SK-MEL-5 (cell line): ENCODE measurements at regions not wholly inside any gene's neighbourhood (a gene's known extent, or its start where the extent isn't known, plus 50 kb on each side); places are given as distances from the start of the nearest gene placed in this dataset.

Experiments used
- DNase-seq: peaks from one replicate; pipeline ENCODE4 v3.0.0-alpha.2; 2016; ENCODE audit warnings: low read depth, low spot score
- in situ Hi-C: cut with HindIII; loops from 2 replicates; pipeline ENCODE4 v1.10.0; 2016; ENCODE audit warnings: low sequenced_read_pairs, high pct_unique_total_duplicates, low pct_unique_long_range_greater_than_20kb

DNA sequence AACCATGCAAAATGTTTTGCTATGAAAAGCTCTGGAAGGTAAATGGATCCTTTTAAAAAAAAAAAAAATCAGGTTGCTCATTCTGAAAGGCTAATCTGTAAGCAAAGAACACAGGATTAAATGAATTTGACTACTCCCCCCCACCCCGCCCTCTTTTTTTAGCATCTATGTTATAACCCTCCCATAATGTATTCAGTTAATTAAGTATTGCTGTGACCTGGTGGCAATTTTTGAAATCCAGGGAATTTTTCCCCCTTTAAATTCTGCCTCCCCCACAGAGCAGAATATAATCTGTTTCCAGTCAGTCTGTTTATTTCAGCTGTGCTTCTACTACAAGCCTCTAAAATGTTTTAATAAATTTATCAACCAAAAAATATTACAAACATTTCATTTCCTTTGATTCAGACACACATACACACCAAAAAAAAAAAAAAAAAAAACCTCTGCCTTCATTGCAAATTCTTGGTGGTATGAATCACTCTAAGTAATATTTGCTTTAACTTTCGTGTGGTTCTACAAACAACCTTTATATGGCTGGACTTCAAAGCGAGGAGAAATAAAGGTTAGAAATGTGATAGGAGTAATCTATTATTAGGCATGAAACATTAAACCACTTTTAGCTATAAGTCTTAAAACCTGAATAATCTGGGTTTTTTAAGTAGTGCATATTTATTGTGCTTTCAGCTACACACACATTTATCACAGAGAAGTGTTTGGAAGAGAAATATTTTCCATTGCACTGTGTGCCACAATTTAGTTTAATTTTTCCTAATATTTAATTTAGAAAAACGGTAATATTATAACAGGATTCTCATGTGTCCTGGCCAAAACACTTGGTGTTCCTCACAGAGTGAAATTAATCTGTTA lies 64.4 kb upstream of the ARID5B start:
- in situ Hi-C loops: no loop called here
- DNase-seq: no peak

DNA sequence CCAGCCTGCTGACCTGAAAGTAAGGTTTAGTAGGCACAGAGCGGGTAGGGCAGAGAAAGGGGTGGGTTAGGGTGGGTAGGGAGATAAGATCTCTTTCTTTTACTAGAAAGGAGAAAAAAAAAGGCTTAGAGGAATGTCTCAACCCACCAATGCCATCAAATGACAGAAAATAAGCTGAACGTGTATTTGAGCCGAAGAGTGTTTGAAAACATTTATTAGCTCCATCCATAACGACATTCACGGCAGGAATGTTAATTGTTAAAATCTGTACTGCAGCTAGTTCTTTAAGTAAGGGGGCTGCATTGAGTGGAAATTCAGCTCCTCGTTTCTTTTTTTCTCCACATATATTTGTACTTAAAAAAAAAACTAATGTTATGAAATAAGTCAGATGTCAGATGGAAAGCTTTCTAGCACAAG lies 63.7 kb upstream of the ARID5B start:
- in situ Hi-C loops: no loop called here
- DNase-seq: no peak

DNA sequence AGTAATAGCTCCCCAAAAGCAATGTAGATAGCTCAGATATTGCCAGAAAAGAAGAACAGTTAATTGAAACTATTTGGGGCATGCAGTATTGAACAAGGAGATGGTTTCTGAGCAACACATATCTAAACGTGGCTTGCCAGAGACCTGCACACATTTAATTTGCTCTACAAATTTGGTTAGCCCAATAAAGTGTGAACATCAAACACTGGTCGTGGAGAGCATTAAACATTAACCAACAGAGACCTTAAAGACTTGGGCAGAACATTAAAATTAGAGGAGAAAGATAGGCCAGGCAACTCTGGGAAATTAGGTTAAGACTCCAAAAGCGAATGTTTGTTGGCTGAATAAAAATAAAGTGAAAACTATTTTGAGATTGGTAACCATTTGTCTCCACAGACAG lies 61.6 kb upstream of the ARID5B start:
- no peak for DNase-seq
- in situ Hi-C loops: no loop called here

DNA sequence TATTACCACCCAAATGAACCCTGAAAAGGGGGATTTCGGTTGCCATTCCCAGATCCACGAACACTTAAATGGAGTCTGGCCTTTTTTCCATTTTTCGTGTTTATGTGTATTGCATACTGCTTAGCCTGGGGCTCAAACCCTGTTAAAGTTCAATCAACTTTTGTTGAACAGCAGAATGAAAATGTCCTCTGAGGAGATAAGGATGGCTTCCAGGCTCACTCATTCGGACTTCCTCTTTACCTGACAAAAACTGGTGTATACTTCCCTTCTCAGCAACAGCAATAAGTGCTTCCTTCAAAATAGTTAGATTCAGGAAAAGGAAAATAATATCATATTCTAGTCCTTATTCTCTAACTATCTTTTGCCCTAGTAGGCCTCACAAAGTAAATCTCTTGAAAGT lies 61.1 kb upstream of the ARID5B start:
- in situ Hi-C loops: no loop called here
- no peak for DNase-seq

DNA sequence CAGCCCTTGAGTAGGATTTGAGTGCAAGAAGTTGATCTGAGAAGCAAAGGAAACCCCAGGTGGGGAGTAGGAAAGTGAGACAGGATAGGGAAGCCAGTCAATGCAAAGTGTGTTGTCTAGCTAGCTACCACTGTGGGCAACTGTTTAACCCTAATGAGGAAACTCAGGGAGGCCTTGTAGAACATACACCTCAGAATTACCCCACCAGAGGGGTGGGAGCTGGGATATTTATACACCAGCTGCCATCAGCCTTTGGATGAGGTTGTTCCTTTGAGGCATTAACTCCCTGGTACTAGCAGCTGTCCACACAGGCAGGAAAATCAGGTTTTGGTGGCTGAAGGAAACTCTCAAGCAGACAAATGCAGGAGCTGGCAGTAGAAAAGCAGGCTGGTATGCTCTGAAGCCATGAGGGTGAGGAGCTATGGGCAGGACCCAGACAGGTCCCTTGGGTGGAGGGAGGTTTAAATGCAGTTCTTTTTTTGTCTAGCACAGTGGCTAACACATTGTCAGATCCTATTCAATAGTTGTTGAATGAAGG lies 60.1 kb upstream of the ARID5B start:
- in situ Hi-C loops: no loop called here

DNA sequence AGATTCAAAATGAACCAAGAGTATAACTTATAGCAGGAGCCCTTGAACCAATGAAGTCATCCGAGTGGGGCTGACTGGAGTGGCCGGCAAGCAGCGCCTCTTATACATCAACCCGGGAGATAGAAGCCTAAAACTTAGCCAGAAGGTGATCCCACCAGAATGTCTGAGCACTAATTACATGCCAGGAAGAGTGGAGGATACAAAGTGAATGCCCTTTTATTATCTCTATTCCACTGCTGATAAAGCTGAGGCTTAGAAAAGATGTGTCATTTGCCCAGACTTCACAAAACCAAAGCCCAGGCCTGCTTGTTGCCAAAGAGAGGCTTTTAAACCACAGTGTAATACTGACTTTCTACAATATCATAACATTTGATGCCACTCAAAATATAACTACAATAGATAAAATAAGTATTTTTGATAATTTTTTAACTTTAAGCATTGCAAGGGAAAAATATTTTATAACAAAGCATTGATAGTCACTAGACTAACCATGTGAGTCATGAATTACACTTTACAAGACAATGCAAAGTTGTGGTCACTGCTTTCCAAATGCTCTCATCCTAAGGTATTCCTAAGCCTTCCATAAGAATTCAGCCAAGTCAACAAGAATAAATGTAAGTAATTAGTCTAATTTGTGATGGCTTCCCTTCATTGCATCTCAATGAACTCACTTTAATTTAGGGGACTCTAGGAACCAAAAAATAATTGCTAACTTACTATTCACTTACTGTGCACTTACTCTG lies 58.6 kb upstream of the ARID5B start:
- in situ Hi-C loops: no loop called here
- no peak for DNase-seq

More for the DNA sequence above, 60.1 kb upstream of the ARID5B start:
- DNase-seq: no peak

DNA sequence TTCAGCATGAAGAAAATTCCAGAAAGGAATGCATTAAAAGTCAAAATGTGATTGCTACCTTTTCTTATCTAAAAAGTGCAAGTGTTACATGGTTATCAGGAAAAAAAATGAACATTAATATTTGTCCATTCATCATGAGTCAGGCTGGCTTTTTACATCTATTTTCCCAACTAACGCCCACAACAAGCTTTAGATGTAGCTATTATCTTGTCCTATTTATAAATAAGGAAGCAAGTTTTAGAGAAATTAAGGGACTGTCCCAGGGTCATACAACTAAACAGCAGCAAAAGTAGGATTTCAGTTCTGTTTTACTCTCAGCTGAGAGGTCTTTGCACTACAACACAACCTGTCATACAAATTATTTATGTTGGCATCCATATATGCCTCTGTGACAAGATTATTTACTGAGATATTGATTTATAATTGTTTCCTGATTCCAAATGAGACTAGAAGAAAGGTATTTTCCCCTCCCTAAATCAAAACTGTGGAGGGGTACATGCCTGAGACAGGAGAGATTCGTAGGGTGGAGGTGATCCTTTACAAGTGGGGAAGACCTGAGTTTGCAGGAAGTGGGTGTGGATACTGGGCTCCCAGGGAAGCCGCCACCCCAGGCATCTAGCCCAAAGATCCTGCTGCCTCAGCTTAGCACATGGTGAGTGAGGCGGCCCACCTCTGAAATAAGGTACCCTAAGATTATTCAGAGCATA lies 57.2 kb upstream of the ARID5B start:
- in situ Hi-C loops: no loop called here
- no peak for DNase-seq

DNA sequence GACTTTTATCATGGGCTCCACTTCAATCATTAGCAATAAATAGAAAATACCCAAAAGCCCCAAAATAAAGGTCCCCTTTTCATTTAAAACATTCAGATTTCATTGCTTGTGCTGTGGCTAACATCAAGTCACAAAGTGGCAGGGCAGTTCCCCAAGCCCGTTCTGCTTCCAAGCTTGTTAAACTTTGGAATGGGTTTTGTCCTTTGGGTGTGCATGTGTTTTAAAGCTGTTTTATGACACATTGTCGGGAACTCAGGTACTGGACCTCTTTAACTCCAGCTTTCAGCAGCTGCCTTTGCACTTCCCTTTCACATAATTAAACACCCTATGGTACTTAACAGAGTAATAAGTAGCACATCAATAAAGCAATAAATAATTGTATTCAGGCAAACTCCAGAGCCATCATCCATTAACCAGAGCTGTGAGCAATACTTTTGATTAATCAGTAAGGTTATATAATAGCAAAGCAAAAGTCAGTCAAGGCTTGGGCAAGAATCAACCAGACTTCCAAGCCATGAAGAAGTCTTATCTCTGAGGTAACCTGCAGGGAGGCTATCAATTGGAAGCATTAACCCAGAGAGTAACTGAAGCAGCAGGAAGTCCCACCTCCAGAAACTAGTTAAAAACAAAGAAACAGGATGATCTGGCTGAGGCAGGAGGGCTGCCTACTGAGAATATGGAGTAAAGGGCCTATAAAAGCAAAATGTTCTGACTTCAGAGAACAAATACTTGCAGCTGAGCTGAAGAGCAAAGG lies 56.1 kb upstream of the ARID5B start:
- DNase-seq: no peak
- in situ Hi-C loops: no loop called here

DNA sequence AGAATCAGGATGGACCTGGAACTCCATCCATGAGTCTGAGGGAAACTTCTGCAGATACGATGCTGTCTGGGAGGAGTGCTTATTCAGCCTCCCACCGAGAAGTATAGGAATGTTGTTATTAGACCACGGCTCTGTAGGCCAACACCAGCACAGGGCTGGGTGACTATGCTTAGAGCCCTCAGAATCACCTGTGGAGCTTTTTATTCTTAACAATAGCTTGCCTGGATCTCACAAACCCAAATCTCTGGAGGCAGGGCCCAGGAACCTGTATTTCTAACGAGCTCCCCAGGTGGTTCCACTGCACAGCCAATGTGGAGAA lies 55.6 kb upstream of the ARID5B start:
- in situ Hi-C loops: no loop called here
- no peak for DNase-seq

DNA sequence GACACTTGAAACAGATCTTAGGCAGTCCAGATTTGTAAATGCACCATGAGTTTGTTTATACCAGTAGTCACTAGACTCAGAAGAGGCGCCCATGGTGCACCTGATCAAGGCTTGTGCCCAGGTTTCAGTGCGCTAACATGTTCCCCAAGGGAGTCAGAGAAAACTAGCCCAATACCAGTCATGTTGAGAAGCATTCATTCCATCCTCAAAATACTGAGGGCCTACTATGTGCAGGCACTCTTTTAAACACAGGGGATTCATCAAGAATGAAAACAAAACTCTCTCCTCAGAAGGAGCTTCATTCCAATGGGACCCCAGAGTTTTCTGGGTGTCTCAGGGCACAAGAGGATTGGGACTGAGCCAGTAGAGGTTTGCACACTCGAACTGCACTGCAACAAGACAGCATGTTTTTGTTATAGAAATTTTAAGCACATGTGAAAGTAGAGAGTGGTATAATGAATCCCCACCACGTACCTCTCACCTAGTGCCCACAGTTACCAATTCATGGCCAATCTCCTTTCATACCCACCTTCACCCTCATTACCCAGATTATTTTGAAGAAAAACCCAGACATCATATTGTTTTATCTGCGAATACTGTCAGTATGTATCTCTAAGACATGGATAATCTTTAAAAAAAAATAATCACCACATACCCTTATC lies 55.0 kb upstream of the ARID5B start:
- DNase-seq: no peak
- in situ Hi-C loops: no loop called here

DNA sequence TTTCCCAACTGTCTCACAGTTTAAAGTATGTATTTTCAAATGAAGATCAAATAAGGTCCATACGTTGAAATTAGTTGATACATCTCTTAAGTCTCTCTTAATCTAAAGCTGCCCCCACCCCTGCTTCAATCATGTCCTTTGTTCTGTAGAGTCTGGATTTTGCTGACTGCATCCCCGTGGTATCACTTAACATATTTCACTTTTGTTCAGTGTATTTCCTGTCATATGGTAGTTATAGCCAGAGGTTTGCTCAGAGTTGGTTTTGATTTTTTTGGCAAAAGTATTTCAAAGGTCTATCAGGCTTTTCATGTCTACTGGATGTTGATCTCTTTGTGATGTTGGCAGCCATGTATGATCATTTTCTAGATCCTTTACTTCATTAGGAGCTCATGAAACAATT lies 54.4 kb upstream of the ARID5B start:
- in situ Hi-C loops: no loop called here
- DNase-seq: peak; percentile 75

DNA sequence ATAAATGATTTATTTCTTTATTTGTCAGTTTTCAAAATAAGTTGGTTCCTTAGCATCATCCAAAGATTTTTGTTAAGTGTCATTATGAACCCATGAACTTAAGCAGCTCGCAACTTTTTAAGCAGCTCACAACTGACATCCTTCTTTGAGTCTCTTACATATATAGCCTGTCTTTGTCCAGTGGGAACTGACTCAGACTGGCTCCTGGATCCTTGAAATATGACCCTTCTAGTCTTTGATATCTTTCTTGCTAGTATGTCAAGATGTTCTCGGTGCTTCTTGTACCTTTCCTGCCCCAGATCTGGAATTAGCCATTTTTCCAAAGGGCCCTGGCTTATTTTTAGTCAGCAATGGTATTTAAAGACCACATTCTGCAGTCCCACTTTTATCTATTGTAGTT lies 53.9 kb upstream of the ARID5B start:
- DNase-seq: peak; percentile 22

DNA sequence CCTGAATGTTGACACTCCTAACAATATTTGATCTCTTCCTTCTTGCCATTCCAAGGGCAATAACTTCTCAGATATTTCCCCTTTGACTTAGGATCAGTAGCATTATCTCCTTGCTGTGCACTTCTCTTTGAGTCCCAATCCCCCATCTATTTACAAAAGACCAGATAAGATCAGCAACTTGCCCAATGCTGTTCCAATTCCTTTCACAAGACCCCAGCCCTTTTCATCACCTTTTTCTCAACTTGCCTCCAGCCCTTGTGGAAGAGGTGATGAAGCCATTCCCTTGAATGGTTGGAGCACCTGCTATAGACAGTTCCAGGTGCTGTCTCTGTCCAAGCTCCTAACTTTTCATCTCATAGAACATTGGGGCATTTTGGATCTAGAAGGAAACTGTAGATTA lies 51.1 kb upstream of the ARID5B start:
- DNase-seq: no peak
- in situ Hi-C loops: no loop called here

More for the DNA sequence above, 53.9 kb upstream of the ARID5B start:
- in situ Hi-C loops: no loop called here
